GM13977 (cell line): ENCODE measurements at regions not wholly inside any gene's neighbourhood (a gene's known extent, or its start where the extent isn't known, plus 50 kb on each side); places are given as distances from the start of the nearest gene placed in this dataset.

Source experiments
- DNase-seq: peaks from one replicate; pipeline ENCODE4 v3.0.0; 2012; ENCODE audit warnings: low spot score
- in situ Hi-C: fragments of 300-500 bp; cut with MboI; formaldehyde crosslinking; loops from one replicate; pipeline ENCODE4 v1.12.0; 2022; ENCODE audit warnings: low sequenced_read_pairs, low pct_unique_long_range_greater_than_20kb, mixed read lengths, inconsistent platforms; ENCODE audit not compliant: unreplicated experiment
- TF ChIP-seq, protein P1 (sequence below): IDR thresholded peaks from 2 replicates; pipeline ENCODE4 v1.5.1; 2012; ENCODE audit warnings: mild to moderate bottlenecking, control low read depth; ENCODE audit not compliant: insufficient read depth; ENCODE audit errors: extremely low read depth, missing control alignments

DNA sequence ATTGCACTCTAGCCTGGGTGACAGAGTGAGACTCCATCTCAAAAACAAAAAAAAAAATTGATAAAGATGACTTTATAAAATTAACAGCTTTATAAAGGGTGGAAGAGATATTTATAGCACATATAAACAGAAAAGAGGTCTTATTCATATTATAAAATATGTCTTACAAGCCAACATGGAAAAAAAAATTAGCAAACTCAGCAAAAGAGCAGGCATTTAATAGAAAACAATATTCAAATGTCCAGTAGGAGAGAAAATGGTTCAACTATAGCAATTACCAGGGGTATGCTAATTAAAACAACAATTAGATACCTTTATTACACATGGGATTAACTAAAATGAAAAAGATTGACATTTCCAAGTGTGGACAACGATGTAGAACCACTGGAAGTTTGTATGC lies 929.1 kb downstream of the REEP3 start:
- TF ChIP-seq, protein P1, sequence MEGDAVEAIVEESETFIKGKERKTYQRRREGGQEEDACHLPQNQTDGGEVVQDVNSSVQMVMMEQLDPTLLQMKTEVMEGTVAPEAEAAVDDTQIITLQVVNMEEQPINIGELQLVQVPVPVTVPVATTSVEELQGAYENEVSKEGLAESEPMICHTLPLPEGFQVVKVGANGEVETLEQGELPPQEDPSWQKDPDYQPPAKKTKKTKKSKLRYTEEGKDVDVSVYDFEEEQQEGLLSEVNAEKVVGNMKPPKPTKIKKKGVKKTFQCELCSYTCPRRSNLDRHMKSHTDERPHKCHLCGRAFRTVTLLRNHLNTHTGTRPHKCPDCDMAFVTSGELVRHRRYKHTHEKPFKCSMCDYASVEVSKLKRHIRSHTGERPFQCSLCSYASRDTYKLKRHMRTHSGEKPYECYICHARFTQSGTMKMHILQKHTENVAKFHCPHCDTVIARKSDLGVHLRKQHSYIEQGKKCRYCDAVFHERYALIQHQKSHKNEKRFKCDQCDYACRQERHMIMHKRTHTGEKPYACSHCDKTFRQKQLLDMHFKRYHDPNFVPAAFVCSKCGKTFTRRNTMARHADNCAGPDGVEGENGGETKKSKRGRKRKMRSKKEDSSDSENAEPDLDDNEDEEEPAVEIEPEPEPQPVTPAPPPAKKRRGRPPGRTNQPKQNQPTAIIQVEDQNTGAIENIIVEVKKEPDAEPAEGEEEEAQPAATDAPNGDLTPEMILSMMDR = no peak
- in situ Hi-C loops = no loop called here
- DNase-seq = no peak

DNA sequence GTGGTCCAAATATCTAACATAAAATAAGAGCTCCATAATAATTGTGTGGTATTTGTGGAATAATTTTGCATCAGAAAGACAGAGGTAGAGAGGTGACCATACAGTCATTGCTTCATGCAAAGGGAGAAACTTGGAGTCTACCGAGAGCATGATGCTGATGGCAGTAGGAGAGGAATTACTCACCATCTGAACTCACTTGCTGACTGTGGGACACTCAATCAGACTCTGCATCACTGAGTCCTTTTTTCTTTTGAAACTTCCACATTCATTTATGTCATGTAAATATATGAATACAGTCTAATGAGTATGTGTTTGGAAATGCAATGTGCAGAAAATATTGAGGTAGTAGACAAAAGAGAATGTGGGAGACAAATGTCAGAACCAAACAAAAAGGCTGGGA lies 933.8 kb downstream of the REEP3 start:
- DNase-seq = no peak
- in situ Hi-C loops = no loop called here
- TF ChIP-seq, protein P1 = no peak

DNA sequence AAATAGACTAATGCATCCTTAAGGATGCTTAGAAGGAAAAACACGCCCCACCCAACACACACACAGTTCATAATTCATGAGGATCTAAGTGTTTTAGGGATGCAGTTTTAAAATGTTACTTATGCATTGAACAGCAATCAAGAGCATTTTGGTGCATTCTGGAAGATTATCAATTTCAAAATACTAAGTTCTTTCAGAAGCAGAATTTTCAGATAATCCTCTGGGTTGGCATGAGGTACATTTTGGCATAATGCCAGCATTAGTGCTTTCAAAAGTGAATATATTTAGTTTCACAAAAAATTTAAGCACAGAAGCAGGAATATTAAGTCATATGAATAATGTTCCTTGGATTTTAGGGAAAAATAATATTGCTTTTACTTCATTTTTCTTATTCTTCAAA lies 937.1 kb downstream of the REEP3 start:
- TF ChIP-seq, protein P1 = no peak
- no peak for DNase-seq
- in situ Hi-C loops = no loop called here

DNA sequence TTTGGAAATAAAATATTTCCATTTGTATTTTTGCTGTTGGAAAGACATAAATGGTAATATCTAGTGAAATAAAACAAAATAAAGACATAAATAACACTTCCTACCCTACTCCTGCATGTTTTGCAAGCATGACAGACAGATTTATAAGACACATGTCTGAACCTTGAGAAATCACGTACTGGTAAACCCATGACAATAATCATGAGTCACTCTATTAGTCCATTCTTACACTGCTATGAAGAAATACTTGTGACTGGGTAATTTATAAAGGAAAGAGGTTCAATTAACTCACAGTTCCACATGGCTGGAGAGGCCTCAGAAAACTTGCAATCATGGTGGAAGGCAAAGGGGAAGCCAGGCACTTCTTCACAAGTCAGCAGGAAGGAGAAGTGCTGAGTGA lies 942.2 kb downstream of the REEP3 start:
- no peak for DNase-seq
- TF ChIP-seq, protein P1 = no peak
- in situ Hi-C loops = no loop called here

DNA sequence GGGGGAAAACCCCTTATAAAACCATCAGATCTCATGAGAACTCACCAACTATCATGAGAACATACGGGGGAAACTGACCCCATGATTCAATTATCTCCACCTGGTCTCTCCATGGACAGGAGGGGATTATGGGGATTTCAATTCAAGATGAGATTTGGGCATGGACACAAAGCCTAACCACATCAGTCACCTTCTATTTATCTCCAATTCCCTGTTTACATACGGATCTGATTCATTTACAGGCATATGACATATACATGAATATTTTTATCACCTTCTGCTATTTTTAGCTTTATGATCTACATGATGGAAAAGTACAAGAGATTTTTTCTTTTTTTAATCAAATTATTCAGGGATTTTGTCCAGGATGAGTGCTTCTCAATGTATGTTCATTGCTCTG lies 944.5 kb downstream of the REEP3 start:
- TF ChIP-seq, protein P1 = no peak
- in situ Hi-C loops = no loop called here
- DNase-seq = no peak

DNA sequence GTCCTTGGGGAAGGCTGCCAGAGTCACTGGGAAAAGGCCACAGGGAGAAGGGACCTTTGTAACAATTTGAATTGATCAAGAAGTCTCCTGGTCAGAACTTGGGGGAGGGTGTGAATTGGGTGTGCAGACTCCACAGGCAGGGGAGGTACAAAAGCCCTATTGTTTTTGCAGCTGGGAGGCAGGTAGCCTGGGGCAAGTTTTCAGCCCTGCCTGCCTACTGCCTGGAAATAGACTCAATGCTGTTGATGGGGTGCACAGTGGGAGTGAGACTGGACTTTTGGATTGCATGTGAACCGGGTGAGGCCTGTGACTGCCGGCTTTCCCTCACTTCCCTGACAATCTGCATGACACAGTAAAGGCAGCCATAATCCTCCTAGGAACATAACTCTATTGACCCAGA lies 947.0 kb downstream of the REEP3 start:
- TF ChIP-seq, protein P1 = no peak
- no peak for DNase-seq
- in situ Hi-C loops = no loop called here

DNA sequence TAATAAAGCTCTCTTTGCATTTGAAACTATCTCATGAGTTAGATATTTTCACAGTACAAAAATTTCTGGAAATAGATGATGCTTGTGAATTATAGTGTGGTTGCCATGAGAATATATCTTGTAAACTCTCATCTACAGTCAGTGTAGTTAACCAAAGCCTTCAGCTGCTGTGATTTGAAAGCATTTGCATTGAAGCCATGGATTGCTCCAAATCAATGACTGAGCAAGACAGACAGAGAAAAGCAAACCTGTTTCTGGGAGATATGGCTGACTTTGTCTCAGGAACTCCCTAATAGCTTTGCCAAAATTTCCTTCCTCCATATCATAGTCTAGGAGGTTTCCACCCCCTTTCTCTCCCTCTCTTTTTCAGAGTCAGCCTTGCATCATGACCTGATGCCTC lies 955.3 kb downstream of the REEP3 start:
- no peak for DNase-seq
- in situ Hi-C loops = no loop called here
- TF ChIP-seq, protein P1 = no peak
